Iris pigment epithelial cell (primary cell): ENCODE measurements at regions not wholly inside any gene's neighbourhood (a gene's known extent, or its start where the extent isn't known, plus 50 kb on each side); places are given as distances from the start of the nearest gene placed in this dataset.
"Not testable (repeated sequence)": the region's sequence is repeated elsewhere in the genome, so short reads cannot be mapped to it uniquely, and the experiment has no call there.

Experiments used
- DNase-seq: peaks from one replicate; pipeline ENCODE4 v3.0.0-alpha.2; 2011; ENCODE audit warnings: low read depth

DNA sequence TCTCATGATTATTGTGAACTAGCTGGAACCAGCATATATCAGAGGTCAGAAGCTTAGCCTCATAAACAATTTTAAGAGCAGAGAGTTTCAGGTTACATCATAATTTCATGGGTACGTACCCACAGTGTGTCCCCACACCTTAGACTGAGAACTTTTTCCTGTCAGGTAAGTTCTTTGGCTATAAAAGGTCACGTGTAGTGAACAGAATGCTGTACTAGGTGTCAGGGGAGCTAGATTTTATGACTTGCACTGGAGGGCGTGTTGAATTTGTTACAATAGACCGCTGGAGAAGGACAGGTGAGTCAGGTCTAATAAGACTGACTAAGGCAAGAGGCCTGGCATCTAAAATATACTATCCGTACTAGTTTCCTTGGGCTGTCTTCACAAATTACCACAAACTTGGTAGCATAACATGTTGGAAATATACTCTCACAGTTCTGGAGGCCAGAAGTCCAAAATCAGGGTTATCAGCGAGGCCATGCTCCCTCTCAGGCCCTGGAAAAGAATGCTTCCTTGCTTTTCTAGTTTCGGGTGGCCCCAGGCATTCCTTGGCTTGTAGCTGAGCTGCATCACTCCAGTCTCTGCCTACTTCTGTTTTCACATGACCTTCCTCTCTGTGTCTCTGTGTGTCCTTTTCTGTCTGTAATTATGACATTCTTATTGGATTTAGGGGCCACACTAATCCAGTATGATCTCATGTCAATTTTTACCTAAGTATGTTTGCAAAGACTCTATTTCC lies 512.0 kb upstream of the NR3C2 start:
- DNase-seq = no peak

DNA sequence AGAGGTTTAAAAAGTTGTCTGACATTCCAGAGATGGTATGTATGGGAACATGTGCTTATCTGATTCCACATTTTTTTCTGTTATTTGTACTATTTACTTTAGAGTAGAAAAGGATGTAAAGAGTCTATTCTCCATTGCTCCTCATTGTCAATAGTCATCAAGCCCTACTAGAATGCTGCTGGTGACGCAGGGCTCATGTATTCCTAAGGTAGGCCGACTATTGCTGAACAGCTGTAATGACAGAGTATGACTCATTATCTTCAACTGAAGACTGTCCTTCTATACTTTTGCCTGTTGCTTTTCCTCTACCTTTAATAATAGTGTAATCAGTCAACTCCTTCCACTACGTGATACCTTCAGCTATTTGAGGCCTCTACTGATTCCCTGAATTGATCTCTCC lies 509.1 kb upstream of the NR3C2 start:
- no peak for DNase-seq

DNA sequence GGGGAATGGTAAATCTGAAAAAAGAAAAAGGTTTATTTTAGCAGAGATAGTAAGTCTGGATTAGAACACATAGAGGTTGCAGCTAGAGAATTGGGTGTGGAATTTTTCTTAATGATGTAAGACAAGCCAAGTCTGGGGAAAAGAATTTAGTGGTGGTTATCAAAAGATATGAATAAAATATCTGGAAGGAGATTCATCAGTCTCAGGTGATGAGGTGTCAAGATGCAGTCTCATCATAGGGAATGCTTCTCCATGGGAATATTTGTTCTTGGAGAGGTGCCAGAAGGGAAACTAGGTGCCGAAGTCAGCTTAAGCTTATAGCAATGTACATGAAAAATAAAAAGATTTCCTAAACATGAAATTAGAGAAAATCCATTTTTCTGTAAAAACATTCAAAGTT lies 504.1 kb upstream of the NR3C2 start:
- DNase-seq = no peak

DNA sequence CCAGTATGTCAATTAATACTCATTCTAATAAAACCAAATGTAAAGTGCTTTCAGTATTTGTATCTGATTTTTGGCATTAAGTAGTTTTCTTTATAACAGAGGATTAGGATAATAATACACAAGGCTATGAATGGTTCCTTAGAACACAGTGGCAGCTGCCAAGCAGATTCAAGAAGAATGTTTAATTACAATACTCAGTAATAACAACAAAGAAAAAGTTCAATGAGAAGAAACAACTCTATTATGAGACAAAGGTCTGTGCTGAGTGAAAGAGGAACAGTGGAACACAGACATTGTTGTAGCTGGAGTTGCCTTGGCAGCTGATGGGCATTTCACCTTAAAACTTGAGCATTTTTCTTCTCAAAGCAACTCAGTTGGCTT lies 502.6 kb upstream of the NR3C2 start:
- DNase-seq = no peak

DNA sequence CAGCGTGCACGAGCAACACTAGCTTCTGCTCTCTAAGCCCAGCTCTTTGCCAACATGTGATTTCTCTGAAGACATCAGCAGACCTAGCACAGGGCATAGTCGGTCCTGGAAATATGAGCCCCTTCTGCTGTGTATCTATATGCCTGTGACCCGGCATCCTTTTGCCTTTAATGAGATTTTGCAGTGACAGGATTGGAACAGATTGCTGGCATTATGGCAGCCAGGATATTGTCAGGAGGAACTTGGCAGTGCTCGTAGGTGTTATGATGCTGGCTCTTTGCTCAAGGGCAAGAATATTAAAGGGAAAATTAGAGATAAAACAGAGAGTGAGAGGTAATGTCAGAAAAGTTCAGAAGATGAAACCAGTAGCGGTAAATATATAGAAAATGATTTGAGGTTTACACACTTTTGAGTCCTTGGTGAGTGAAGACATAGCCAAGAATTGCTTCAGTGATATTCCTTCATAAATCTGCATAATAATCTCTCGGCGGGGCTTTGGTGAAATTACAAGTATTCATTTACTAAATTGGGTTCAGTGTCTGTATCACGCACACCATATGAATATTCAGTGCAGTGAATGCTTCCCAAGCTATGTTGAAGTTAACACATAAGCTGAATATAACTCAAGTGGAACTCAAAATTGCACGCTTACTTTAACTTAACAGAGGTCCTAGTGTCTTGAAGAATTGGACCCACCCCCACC lies 502.1 kb upstream of the NR3C2 start:
- no peak for DNase-seq

DNA sequence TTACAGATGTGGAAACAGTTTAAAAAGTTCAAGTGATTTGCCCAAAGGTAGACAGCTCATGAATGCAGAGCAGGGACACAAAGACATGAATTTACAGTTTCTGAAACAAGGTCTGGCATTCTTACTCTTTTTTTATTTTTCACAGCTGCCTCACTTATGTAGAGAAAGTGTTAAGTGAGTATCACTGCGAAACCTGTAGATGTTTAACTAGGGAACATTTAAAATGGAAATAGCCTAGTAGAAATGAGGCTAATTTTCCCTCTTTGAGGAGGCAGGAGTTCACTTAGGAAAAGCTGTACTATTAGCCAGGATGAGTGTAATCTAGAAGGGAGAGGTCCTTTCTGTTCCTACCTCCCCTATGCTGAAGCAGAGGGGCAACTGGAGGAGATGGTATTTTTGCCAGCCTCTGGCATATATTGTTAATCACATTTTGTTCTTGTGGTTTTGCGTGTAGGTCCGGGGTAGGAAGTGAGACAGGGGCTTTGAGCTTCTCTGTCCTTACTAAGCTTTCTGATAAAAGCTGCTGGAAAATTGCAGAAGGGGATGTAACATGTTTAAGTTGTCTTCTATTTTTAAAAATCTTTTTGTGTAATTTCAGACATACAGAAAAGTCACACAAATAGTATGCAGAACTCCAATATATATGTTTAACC lies 492.8 kb upstream of the NR3C2 start:
- no peak for DNase-seq

DNA sequence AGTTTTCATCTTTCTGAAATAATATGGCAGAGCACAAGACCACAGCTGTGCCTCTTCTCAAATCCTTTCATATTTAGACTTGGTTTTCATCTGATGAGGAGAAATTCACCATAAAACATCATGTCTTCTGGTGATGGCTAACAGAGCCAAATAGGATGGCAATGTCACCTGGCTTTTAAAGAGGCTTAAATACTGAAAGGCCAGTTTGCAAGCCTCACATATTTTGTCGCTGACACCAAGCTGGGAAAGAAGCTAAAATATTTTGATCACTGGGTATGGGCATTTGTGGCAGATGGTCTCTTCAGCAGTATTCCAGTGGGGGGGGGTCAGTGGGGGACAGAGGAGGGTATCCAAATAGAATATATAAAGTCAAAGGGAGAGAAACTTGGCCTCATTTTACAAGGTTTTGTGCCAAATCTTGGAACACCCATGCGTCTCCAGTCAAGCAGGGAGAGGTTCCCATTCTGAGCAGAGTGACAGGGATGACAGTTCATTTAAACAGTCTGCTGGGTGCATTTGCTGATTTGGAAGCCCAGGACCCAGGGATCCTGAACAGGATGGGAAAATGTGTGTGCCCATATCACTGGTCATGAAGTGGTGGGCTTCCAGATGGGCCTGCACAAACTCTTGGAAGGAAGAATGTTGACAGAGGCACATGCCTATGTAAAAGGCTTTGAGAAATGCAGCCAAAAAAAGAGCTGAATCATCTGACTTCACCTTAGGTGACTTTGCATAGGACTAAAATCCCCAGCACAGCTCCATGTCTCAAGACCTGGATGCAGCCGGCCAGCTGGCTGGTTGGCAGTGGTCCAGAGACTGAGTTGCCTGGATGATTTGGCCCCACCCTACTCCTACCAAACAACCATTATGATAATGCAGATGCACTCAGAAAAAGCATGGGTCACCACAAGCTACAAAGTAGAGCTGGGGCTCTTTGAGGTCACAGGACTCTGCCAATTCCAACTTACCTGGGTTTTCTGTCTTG lies 484.4 kb upstream of the NR3C2 start:
- peak; percentile 5 for DNase-seq

DNA sequence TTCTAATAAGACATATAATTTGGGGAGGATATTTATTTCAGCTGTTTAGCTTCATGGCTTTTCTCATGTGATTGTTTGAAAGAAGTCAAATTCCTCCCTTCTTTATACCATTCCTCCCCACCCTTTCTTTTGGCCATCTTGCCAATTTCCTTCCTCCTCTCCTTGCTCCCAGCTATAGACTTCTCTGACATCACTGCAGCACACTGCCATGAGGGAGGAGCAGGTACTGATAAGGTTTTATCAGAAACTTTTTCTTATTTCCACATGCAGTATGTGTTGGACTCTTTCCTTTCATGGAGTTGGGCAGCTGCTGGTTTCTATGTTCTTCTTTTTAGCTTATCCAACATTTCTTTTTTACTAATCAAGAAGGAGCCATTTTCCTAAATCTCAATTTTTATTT lies 481.7 kb upstream of the NR3C2 start:
- no peak for DNase-seq

DNA sequence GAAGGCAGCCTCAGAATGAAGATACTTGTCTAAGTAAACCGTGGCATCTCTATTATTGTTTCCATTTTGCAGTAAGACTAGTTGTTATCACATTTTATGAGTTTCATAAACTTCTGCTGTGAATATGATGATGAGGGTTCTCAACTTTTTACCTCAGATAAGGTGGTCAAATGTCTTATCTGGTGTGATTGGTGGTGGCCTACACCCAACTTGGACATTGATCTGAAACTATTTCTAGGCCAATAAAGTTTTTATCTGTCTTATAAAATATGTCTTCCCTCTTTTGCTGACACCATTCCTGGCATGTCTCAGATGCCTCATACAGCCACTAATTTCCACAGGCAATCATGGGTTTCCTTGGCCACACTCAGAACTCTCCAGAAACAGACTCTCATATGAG lies 480.3 kb upstream of the NR3C2 start:
- DNase-seq = no peak

DNA sequence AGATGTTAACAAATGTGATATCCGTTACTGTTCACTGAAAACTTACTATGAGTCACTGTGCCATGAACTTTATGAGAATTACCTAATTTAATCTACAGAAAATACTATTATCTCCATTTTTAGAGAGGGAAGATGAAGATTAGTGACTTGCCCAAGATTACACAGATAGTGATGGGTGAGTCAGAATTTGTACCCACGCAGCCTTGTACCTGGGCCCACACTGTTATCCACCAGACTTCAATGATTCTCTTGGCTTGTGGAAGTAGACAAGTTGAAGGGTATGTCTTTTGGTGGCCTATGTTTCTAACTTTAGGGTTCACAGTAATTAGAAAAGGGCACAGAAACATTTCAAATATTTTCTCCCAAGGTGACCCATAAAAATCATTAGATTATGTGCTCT lies 472.5 kb upstream of the NR3C2 start:
- DNase-seq = no peak

DNA sequence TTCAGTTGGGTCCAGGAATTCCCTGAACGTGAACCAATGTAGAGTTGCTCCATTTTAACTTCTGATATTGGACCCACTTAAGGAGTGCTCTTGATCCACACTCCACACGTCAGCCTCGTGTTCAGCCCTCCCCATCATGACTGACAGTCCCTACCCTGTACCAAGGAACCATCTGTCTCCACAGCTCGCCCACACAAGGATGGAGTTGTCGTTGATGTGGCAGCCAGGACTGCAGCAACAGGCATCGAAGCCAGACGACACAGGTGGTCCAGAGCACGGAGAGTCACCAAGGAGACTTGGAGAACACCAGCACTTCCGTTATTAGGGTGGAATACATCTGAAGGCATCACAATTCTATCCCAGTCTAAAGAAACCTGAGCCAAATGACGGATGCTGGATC lies 472.1 kb upstream of the NR3C2 start:
- no peak for DNase-seq

DNA sequence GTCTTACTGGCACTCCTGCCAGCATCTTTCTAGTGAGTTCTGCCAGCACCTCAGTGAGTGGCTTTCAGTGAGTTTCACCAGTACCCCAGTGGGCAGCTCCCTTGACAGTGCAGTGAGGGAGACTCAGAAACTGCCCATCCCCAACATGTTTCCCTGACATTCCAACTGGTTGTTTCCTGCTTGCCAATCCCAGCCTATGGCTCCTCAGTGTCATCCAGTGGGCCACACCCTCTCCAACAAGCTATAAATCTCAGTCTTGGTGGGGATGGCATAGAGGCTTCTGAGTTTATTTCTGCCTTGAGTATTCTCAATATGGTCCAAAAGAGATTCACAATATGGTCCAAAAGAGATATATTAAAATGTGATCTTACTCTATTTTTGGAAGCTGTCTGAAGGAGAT lies 461.2 kb upstream of the NR3C2 start:
- no peak for DNase-seq

DNA sequence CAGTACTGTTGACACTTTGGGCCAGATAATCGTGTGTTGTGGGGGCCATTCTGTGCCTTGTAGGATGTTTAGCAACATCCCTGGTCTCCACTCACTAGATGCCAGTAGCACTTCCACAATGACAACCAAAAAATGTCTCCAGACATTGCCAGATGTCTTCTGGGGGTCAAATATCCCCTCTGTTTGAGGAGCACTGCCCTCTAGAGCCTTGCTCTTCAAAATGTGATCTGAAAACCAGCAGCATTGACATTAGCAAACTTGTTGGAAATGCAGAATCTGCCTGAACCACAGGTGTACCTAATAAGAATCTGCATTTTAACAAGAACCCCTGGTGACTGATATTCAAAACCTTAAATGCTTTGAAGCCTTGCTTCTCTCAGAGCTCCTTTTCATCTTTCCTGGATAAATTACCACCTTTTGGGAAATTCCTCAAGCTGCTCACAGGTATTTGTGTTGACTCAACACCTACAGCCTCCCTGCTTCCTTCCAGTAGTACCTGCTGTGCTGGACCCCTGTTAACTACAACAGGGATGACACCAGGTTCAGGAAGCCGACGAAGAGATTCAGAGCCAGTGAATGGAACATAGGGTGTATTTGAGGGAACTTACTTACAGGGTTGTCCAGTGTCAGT lies 459.0 kb upstream of the NR3C2 start:
- no peak for DNase-seq

DNA sequence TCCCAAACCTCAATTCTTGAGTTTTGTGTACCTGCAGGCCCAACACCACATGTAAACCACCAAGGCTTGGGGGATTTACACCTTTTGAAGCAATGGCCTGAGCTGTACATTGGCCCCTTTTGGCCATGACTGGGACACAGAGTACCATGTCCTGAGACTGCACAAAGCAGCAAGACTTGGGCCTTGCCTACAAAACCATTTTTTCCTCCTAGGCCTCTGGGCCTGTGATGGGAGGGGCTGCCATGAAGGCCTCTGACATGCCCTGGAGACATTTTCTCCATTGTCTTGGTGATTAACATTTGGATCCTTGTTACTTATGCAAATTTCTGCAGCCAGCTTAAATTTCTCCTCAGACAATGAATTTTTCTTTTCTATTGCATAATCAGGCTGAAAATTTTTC lies 455.9 kb upstream of the NR3C2 start:
- DNase-seq = not testable (repeated sequence)

DNA sequence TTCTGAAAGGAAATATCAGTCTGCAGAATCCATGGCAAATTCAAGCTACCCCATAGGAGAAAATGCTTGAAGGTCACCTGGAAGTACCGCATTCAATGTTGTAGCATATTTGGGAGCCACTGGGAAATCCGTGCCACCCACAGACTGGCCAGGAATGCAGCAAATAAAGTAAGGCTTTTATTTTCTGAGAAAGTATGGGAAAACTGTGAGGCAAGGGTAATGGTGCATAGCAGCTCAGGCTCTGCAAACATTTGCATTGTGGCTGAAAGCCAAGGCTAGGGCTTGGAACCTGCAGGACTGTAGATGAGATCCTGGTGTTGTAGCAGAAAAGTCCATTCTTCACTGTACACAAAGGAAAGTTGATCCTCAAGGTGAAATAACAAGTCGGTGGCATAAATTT lies 450.9 kb upstream of the NR3C2 start:
- DNase-seq = no peak

DNA sequence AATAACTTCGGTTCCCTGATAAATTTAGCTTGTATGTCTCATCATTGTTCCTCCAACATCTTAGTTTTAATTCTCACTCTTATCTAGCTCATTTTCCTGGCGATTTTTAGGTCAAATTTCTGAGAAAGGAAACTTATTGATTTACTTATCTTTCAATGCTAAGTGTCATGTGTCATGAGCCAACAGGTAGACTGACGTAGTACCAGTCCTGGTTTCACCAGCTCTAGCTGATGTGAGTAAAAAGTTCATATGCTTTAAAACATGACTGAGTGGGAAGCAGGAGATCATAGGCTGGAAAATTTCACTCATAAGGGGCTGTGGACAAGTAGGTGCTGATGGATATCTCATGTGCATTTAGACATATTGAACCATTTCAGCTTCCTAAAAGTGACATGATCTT lies 441.7 kb upstream of the NR3C2 start:
- DNase-seq = no peak

DNA sequence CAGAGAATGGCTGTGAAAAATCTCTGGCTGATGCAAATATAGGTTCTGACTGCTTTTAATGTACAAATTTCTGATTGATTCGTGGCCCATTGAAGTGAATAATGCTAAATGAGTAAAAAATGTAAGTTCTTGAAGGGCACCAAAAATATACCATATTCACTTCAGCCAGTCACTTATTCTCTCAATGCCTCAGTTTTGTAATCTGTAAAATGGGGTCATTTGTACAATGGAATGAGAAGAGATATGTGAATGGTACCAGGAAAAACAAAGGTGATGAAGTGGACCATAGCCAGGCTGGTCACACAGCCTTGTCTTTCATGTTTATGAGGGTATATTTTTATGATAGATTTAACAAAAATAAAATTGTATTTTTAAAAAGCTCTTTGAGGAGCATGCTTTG lies 441.2 kb upstream of the NR3C2 start:
- no peak for DNase-seq

DNA sequence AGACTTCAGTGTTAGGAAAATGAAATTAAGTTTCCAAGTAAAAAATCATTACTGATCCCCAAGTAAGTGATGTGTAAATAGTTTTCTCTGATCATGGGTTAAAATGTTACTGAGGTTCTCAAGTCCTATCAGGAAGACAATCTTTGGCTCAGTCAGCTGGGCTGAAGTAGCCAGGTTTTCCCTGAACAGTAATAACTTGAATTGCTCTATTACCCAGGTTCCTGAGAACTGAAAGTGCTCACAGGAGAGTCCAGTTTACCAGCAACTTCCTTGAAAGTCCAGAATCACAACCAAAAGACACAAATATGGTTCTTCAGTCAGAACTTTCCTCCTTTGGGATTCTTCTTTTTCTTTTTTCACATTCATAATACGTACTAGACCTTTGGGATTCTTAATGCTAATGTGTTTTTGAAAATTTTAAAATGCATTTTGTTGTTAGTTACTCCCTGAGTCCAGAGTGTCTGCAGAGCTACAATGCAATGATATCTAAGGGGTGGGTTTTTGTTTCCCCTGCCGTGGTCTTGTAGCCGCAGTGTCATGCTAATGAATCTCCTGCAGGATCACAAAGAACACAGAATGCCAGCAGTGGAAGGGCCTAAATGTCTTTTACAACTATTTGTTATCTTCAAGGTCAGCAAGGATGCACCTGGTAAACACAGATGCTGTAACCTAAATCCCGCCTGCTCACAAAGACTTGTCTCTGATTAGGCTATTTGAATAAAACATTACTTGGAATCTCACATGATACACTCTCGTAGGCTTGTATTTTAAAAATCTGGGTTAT lies 439.8 kb upstream of the NR3C2 start:
- DNase-seq = no peak

DNA sequence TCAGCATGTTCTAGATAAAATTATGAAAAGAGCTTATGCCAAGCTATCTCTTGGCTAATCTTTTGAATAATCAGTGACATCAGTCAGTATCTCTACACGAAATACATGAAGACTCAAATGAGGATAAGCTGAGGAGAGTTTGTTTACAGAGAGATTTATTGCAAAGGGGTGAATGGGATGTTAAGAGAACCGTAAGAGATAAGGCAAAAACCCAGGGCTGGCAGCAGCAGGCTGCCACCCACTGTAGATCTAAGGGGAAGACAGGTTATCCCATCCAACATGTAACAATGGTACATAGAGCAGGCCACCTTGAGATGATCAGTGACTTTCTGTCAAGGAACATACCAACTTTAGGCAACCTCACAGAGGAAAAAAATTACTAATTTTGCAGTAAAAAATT lies 432.1 kb upstream of the NR3C2 start:
- no peak for DNase-seq

DNA sequence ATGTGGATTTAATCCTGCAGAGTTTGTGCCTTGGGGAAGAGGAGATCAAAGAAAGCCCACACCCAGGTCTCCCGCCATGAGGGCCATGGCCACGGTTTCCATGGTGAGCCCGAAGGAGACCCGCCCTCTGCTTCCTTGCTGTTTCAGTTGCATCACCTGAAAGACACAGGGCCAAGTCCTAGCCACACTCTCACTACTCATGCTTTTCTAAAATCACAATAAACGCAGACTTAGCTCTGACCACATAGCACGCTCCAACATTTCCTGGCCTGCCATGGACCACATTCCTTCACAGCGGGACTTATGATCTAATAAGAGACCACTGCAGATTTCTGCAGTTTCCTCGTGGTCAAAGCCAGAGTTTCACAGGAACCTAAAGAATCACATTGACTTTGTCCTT lies 426.0 kb upstream of the NR3C2 start:
- peak; percentile 56 for DNase-seq

DNA sequence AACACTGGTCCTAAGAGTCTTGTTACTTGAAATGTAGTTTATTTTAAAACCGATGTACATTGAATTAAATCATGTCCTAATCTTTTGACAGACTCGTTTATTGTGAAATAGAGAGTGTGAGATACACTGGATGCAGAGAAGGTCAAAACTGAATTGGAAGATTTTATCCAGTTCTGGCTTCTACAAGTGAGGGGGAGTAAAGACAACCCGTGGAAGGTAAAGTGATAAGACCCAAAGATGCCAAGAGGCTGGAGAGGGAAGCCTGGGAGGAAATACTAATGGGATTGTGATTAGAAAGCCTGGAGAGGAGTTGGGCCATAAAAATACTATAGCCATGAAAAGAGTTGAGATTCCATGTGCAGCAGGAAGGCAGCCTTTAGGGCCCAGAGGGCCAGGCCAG lies 424.5 kb upstream of the NR3C2 start:
- DNase-seq = no peak
